Brain microvascular endothelial cell (primary cell): ENCODE measurements at regions not wholly inside any gene's neighbourhood (a gene's known extent, or its start where the extent isn't known, plus 50 kb on each side); places are given as distances from the start of the nearest gene placed in this dataset.
"Not testable (repeated sequence)": the region's sequence is repeated elsewhere in the genome, so short reads cannot be mapped to it uniquely, and the experiment has no call there.

Source experiments
- DNase-seq: peaks from one replicate; pipeline ENCODE4 v3.0.0-alpha.2; 2020
- H3K27ac ChIP-seq: fragments of 250-450 bp; sonication (Bioruptor Pico); 2 replicates; pipeline ENCODE4 v1.5.1; 2020; ENCODE audit warnings: mild to moderate bottlenecking, moderate library complexity
- H3K27me3 ChIP-seq: fragments of 250-450 bp; sonication (Bioruptor Pico); replicated peaks from 2 replicates; pipeline ENCODE4 v1.5.1; 2020; ENCODE audit warnings: mild to moderate bottlenecking
- H3K36me3 ChIP-seq: fragments of 250-450 bp; sonication (Bioruptor Pico); replicated peaks from 2 replicates; pipeline ENCODE4 v1.5.1; 2020; ENCODE audit warnings: mild to moderate bottlenecking
- H3K4me3 ChIP-seq: 2 replicates; pipeline ENCODE4 v1.5.1; 2011; ENCODE audit warnings: low read depth, mild to moderate bottlenecking, control low read depth, low read length, moderate library complexity
- CTCF ChIP-seq: IDR thresholded peaks from 2 replicates; pipeline ENCODE4 v1.5.1; 2011; ENCODE audit warnings: low read depth, mild to moderate bottlenecking, moderate library complexity, low read length, control low read depth, inconsistent platforms; ENCODE audit errors: missing control alignments
- in situ Hi-C: cut with HindIII; loops from 2 replicates; pipeline ENCODE4 v1.10.0; 2017; ENCODE audit warnings: low sequenced_read_pairs, low pct_ligation_motif_present

- DNase-seq = no peak
- in situ Hi-C loops = no loop called here
- Histone ChIP-seq H3K27me3 (no peaks in the 10 kb centered on the region), H3K4me3 (no peak overlapping the region), H3K36me3 (no peaks in the 10 kb centered on the region), H3K27ac (no peak overlapping the region)
- no peak for TF ChIP-seq CTCF
Observed at GRCh38 chr2:183963609-183964008, 634.7 kb upstream of the ZNF804A start.

- in situ Hi-C loops = no loop called here
Observed at GRCh38 chr2:183964565-183964964, 633.8 kb upstream of the ZNF804A start.

GRCh38 chr2:183967756-183968155, 630.6 kb upstream of the ZNF804A start:
- DNase-seq = no peak

More at GRCh38 chr2:183964565-183964964, 633.8 kb upstream of the ZNF804A start:
- DNase-seq = no peak
- no peaks in the 10 kb centered on the region for H3K27me3 ChIP-seq
- no peaks in the 10 kb centered on the region for H3K36me3 ChIP-seq
- H3K27ac ChIP-seq = no peak overlapping the region
- no peak for TF ChIP-seq CTCF
- no peak overlapping the region for H3K4me3 ChIP-seq

GRCh38 chr2:183975676-183976075, 622.7 kb upstream of the ZNF804A start:
- H3K27me3 ChIP-seq, in situ Hi-C loops, H3K36me3 ChIP-seq, H3K27ac ChIP-seq, DNase-seq, H3K4me3 ChIP-seq: not testable (repeated sequence)

More at GRCh38 chr2:183967756-183968155, 630.6 kb upstream of the ZNF804A start:
- Histone ChIP-seq H3K36me3 (no peaks in the 10 kb centered on the region), H3K27ac (no peak overlapping the region), H3K4me3 (no peak overlapping the region), H3K27me3 (no peaks in the 10 kb centered on the region)
- TF ChIP-seq CTCF = no peak
- in situ Hi-C loops = no loop called here

- Histone ChIP-seq H3K27ac (no peak overlapping the region), H3K27me3 (no peaks in the 10 kb centered on the region), H3K4me3 (no peak overlapping the region), H3K36me3 (no peaks in the 10 kb centered on the region)
- no peak for TF ChIP-seq CTCF
- DNase-seq = no peak
- in situ Hi-C loops = no loop called here
Observed at GRCh38 chr2:183984871-183985270, 613.5 kb upstream of the ZNF804A start.

- no peak for TF ChIP-seq CTCF
- H3K4me3 ChIP-seq = no peak overlapping the region
- in situ Hi-C loops = no loop called here
- no peak for DNase-seq
- no peaks in the 10 kb centered on the region for H3K36me3 ChIP-seq
- no peaks in the 10 kb centered on the region for H3K27me3 ChIP-seq
- H3K27ac ChIP-seq = no peak overlapping the region
Observed at GRCh38 chr2:183991968-183992367, 606.4 kb upstream of the ZNF804A start.
